Keratinocyte (primary cell): ENCODE measurements at regions not wholly inside any gene's neighbourhood (a gene's known extent, or its start where the extent isn't known, plus 50 kb on each side); places are given as distances from the start of the nearest gene placed in this dataset.

Experiments used
- EZH2 ChIP-seq: IDR thresholded peaks from one replicate; pipeline ENCODE4 v1.6.1; 2012; ENCODE audit warnings: inconsistent platforms, mild to moderate bottlenecking, low read length, moderate library complexity
- TF ChIP-seq, protein P1 (sequence below), 3 experiments: IDR thresholded peaks in 1 of 3; conservative IDR thresholded peaks in 1 of 3; optimal IDR thresholded peaks in 1 of 3; 2 replicates in 2 of 3; 3 replicates in 1 of 3; pipeline versions ENCODE3 to v1.5.1; 2011; ENCODE audit warnings: low read length in 3 of 3, mild to moderate bottlenecking in 3 of 3, moderate library complexity in 2 of 3, control low read depth in 1 of 3, inconsistent platforms in 1 of 3; ENCODE audit not compliant: insufficient read depth in 2 of 3; ENCODE audit errors: extremely low read depth in 1 of 3

DNA sequence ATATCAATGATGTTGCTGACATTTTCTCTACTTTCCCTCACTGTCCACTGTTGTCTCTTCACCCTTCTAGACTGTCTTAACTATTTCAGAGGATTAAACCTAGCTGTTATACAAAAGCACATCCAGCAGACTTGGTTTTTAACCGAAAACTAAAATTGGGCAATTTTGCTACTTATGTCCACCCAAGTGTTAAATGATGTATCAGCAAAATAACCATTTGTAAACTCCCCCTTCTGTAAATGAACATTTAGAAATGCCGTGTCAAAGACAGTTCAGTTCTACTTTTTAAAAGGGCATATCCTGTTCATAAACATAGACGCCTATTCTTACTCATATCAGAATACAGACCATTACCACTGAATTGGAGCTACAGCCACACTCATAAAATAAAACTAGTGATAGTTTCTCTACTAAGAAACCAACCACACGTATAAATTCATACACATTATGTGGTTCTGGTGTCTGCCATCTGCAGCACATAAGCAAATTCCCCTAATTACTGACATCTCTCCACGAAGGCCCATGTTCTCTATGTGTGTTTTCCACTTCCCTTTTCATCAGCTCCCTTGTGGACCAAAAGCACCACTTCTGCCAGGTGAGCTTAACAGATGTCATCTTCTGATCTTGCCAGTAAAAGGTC is 1091.8 kb downstream of the PCDH9 start:
- TF ChIP-seq, protein P1, sequence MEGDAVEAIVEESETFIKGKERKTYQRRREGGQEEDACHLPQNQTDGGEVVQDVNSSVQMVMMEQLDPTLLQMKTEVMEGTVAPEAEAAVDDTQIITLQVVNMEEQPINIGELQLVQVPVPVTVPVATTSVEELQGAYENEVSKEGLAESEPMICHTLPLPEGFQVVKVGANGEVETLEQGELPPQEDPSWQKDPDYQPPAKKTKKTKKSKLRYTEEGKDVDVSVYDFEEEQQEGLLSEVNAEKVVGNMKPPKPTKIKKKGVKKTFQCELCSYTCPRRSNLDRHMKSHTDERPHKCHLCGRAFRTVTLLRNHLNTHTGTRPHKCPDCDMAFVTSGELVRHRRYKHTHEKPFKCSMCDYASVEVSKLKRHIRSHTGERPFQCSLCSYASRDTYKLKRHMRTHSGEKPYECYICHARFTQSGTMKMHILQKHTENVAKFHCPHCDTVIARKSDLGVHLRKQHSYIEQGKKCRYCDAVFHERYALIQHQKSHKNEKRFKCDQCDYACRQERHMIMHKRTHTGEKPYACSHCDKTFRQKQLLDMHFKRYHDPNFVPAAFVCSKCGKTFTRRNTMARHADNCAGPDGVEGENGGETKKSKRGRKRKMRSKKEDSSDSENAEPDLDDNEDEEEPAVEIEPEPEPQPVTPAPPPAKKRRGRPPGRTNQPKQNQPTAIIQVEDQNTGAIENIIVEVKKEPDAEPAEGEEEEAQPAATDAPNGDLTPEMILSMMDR (optimal IDR thresholded peaks at IDR 0.05 in 1 of 3, IDR thresholded peaks at IDR 0.05 in 1 of 3, conservative IDR thresholded peaks at IDR 0.05 in 1 of 3; ENCODE audit: extremely low read depth in 1 of 3, insufficient read depth in 2 of 3, low read length in 3 of 3): no peak
- no peak for TF ChIP-seq EZH2
